ENCODE measurements at regions not wholly inside any gene's neighbourhood (a gene's known extent, or its start where the extent isn't known, plus 50 kb on each side); places are given as distances from the start of the nearest gene placed in this dataset.
"Not testable (repeated sequence)": the region's sequence is repeated elsewhere in the genome, so short reads cannot be mapped to it uniquely, and the experiment has no call there.

DNA sequence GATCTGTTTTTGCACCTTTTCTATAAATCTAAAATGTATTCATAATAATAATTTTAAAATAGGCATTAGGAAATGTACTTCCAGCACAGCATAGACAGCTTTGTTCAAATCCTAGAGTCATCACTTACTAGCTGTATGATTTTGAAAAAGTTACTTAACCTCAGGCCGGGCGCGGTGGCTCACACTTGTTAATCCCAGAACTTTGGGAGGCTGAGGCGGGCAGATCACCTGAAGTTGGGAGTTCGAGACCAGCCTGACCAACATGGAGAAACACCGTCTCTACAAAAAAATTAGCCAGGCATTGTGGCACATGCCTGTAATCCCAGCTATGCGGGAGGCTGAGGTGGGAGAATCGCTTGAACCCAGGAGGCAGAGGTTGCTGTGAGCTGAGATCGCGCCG lies 161.7 kb upstream of the UBE2E3 start:
- TF ChIP-seq, protein P1, sequence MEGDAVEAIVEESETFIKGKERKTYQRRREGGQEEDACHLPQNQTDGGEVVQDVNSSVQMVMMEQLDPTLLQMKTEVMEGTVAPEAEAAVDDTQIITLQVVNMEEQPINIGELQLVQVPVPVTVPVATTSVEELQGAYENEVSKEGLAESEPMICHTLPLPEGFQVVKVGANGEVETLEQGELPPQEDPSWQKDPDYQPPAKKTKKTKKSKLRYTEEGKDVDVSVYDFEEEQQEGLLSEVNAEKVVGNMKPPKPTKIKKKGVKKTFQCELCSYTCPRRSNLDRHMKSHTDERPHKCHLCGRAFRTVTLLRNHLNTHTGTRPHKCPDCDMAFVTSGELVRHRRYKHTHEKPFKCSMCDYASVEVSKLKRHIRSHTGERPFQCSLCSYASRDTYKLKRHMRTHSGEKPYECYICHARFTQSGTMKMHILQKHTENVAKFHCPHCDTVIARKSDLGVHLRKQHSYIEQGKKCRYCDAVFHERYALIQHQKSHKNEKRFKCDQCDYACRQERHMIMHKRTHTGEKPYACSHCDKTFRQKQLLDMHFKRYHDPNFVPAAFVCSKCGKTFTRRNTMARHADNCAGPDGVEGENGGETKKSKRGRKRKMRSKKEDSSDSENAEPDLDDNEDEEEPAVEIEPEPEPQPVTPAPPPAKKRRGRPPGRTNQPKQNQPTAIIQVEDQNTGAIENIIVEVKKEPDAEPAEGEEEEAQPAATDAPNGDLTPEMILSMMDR (IDR thresholded peaks at IDR 0.05) = not testable (repeated sequence)
- TF ChIP-seq POLR2A (IDR thresholded peaks at IDR 0.05) = not testable (repeated sequence)
